ENCODE measurements at regions not wholly inside any gene's neighbourhood (a gene's known extent, or its start where the extent isn't known, plus 50 kb on each side); places are given as distances from the start of the nearest gene placed in this dataset.

DNA sequence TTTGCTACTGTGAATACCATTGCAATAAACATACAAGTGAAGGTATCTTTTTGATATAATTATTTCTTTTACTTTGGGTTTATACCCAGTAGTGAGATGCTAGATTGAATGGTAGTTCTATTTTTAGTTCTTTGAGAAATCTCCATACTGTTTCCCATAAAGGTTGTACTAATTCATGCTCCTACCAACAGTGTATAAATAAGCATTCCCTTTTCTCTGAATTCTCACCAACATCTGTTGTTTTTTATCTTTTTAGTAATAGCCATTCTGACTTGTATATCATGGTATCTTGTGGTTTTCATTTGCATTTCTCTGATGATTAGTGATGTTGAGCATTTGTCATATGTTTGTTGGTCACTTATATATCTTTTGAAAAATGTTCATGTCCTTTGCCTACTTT lies 183.6 kb upstream of the LRFN2 start:
- no TSS peak for BruUV-seq (replicated peaks)
- H3K27me3 ChIP-seq (replicated peaks; ENCODE audit: insufficient read depth, low read depth, low read length, poor library complexity): peaks cover 11% of the 10 kb centered on the region
- H3K27ac ChIP-seq (ENCODE audit: low read depth, low read length, poor library complexity, severe bottlenecking): no peak overlapping the region
- TF ChIP-seq, protein P1, sequence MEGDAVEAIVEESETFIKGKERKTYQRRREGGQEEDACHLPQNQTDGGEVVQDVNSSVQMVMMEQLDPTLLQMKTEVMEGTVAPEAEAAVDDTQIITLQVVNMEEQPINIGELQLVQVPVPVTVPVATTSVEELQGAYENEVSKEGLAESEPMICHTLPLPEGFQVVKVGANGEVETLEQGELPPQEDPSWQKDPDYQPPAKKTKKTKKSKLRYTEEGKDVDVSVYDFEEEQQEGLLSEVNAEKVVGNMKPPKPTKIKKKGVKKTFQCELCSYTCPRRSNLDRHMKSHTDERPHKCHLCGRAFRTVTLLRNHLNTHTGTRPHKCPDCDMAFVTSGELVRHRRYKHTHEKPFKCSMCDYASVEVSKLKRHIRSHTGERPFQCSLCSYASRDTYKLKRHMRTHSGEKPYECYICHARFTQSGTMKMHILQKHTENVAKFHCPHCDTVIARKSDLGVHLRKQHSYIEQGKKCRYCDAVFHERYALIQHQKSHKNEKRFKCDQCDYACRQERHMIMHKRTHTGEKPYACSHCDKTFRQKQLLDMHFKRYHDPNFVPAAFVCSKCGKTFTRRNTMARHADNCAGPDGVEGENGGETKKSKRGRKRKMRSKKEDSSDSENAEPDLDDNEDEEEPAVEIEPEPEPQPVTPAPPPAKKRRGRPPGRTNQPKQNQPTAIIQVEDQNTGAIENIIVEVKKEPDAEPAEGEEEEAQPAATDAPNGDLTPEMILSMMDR (conservative IDR thresholded peaks at IDR 0.05; ENCODE audit: low read depth, low read length): no peak
- TF ChIP-seq EZH2 (IDR thresholded peaks at IDR 0.05; ENCODE audit: borderline replicate concordance, low read depth, low read length, poor library complexity, severe bottlenecking): no peak
- ChIA-PET POLR2A (ENCODE audit: low non-redundant PET) (no interaction called here), CTCF (no interaction called here)
- DNase-seq (ENCODE audit: low spot score): no peak
- H3K9me3 ChIP-seq (ENCODE audit: low read depth, low read length, poor library complexity, severe bottlenecking): no peaks in the 10 kb centered on the region
- intact Hi-C loops (cut with micrococcal nuclease; ENCODE audit: unreplicated experiment): no loop called here
- H3K36me3 ChIP-seq (ENCODE audit: insufficient read depth, low read length, poor library complexity, severe bottlenecking): no peaks in the 10 kb centered on the region
- no peak overlapping the region for H3K4me3 ChIP-seq (ENCODE audit: low read depth, low read length, poor library complexity, severe bottlenecking)
- H3K4me1 ChIP-seq (ENCODE audit: insufficient read depth, low read length, poor library complexity, severe bottlenecking): no peaks in the 10 kb centered on the region

DNA sequence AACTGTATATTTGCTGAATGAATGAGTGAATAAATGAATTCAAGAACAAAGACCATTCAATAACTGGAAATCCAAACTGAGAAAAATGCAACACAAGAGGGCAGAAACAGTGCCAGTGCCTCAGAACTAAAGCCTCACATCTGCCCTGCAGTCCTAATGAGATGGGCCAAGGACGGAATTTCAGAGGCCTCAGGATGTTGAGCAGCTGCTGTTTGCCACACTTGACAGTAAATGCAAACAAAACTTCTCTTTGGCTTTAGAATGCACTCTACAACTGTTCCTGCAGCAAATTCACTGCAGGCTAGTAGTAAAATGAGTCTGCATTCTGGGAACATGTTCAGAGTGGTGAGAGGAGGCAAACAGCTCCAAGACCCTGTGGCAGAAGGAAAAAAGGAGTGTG lies 177.6 kb upstream of the LRFN2 start:
- ChIA-PET POLR2A (ENCODE audit: low non-redundant PET) (no interaction called here), CTCF (no interaction called here)
- Histone ChIP-seq H3K4me3 (ENCODE audit: low read depth, low read length, poor library complexity, severe bottlenecking) (no peak overlapping the region), H3K27ac (ENCODE audit: low read depth, low read length, poor library complexity, severe bottlenecking) (no peak overlapping the region), H3K9me3 (ENCODE audit: low read depth, low read length, poor library complexity, severe bottlenecking) (no peaks in the 10 kb centered on the region), H3K36me3 (ENCODE audit: insufficient read depth, low read length, poor library complexity, severe bottlenecking) (no peaks in the 10 kb centered on the region), H3K4me1 (ENCODE audit: insufficient read depth, low read length, poor library complexity, severe bottlenecking) (no peaks in the 10 kb centered on the region), H3K27me3 (replicated peaks; ENCODE audit: insufficient read depth, low read depth, low read length, poor library complexity) (no peaks in the 10 kb centered on the region)
- no peak for TF ChIP-seq EZH2 (IDR thresholded peaks at IDR 0.05; ENCODE audit: borderline replicate concordance, low read depth, low read length, poor library complexity, severe bottlenecking)
- TF ChIP-seq, protein P1 (conservative IDR thresholded peaks at IDR 0.05; ENCODE audit: low read depth, low read length): no peak
- intact Hi-C loops (cut with micrococcal nuclease; ENCODE audit: unreplicated experiment): no loop called here
- no TSS peak for BruUV-seq (replicated peaks)
- DNase-seq (ENCODE audit: low spot score): no peak

DNA sequence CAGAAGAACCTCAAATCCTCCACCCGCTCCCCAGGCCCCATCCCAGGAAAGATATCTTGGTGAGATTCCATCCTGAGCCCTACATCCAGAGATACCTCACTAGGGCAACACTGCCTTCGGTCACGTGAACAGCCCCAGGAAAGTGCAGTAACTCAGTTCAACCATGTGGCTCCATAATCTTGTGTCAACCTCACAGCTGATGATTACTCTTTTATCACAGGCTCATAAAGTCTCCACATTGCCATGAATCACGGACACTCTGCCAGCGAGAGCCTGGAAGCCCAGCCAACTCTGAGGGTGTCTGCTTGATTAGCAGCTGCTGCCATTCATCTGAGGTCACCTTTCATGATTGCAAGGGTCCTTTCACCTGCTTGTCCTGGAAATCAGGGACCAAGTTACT lies 175.8 kb upstream of the LRFN2 start:
- no peak for DNase-seq (ENCODE audit: low spot score)
- intact Hi-C loops (cut with micrococcal nuclease; ENCODE audit: unreplicated experiment): no loop called here
- no peak overlapping the region for H3K27ac ChIP-seq (ENCODE audit: low read depth, low read length, poor library complexity, severe bottlenecking)
- H3K9me3 ChIP-seq (ENCODE audit: low read depth, low read length, poor library complexity, severe bottlenecking): no peaks in the 10 kb centered on the region
- CTCF ChIA-PET: no interaction called here
- TF ChIP-seq, protein P1 (conservative IDR thresholded peaks at IDR 0.05; ENCODE audit: low read depth, low read length): no peak
- TF ChIP-seq EZH2 (IDR thresholded peaks at IDR 0.05; ENCODE audit: borderline replicate concordance, low read depth, low read length, poor library complexity, severe bottlenecking): no peak
- H3K4me1 ChIP-seq (ENCODE audit: insufficient read depth, low read length, poor library complexity, severe bottlenecking): no peaks in the 10 kb centered on the region
- no TSS peak for BruUV-seq (replicated peaks)
- no peaks in the 10 kb centered on the region for H3K36me3 ChIP-seq (ENCODE audit: insufficient read depth, low read length, poor library complexity, severe bottlenecking)
- POLR2A ChIA-PET (ENCODE audit: low non-redundant PET): interaction anchor here (0.5 kb wide), 1 partner anchor 1625 kb away, joined by 5 read pairs; no protein-coding TSS in a partner anchor
- no peaks in the 10 kb centered on the region for H3K27me3 ChIP-seq (replicated peaks; ENCODE audit: insufficient read depth, low read depth, low read length, poor library complexity)
- H3K4me3 ChIP-seq (ENCODE audit: low read depth, low read length, poor library complexity, severe bottlenecking): no peak overlapping the region
